SKM-1 treated with dmso at 0.1 percent for 144 hours (cell line): ENCODE measurements at regions not wholly inside any gene's neighbourhood (a gene's known extent, or its start where the extent isn't known, plus 50 kb on each side); places are given as distances from the start of the nearest gene placed in this dataset.
"Not testable (repeated sequence)": the region's sequence is repeated elsewhere in the genome, so short reads cannot be mapped to it uniquely, and the experiment has no call there.

ENCODE experiments used
- DNase-seq: peaks from one replicate; lab custom pipeline; 2025; ENCODE audit not compliant: unreplicated experiment; lab: John Stamatoyannopoulos, UW

- no peak for DNase-seq
Measured at GRCh38 chr14:51342226-51342625, 102.2 kb downstream of the TMX1 start.

- DNase-seq: no peak
Measured at GRCh38 chr14:51351997-51352396, 112.0 kb downstream of the TMX1 start.

- no peak for DNase-seq
Measured at GRCh38 chr14:51353901-51354300, 113.9 kb downstream of the TMX1 start.

- DNase-seq: no peak
Measured at GRCh38 chr14:51354846-51355245, 114.8 kb downstream of the TMX1 start.

- no peak for DNase-seq
Measured at GRCh38 chr14:51356381-51356780, 116.3 kb downstream of the TMX1 start.

- DNase-seq: no peak
Measured at GRCh38 chr14:51357250-51357649, 117.2 kb downstream of the TMX1 start.

- DNase-seq: no peak
Measured at GRCh38 chr14:51360592-51360991, 120.5 kb downstream of the TMX1 start.

- DNase-seq: no peak
Measured at GRCh38 chr14:51365241-51365965, 125.4 kb downstream of the TMX1 start.

- not testable (repeated sequence) for DNase-seq
Measured at GRCh38 chr14:51366460-51366859, 126.4 kb downstream of the TMX1 start.

GRCh38 chr14:51366866-51367599 lies 127.0 kb downstream of the TMX1 start:
- not testable (repeated sequence) for DNase-seq

- no peak for DNase-seq
Measured at GRCh38 chr14:51367600-51367931, 127.5 kb downstream of the TMX1 start.

GRCh38 chr14:51368721-51369163 lies 128.7 kb downstream of the TMX1 start:
- DNase-seq: no peak

GRCh38 chr14:51369814-51370213 lies 129.8 kb downstream of the TMX1 start:
- DNase-seq: no peak

- no peak for DNase-seq
Measured at GRCh38 chr14:51370758-51371386, 130.8 kb downstream of the TMX1 start.

- DNase-seq: not testable (repeated sequence)
Measured at GRCh38 chr14:51377186-51377585, 137.1 kb downstream of the TMX1 start.

- no peak for DNase-seq
Measured at GRCh38 chr14:51382506-51382905, 142.5 kb downstream of the TMX1 start.

- DNase-seq: no peak
Measured at GRCh38 chr14:51386411-51386810, 146.4 kb downstream of the TMX1 start.

GRCh38 chr14:51386983-51387735 lies 147.1 kb downstream of the TMX1 start:
- no peak for DNase-seq

- DNase-seq: no peak
Measured at GRCh38 chr14:51392416-51392815, 152.4 kb downstream of the TMX1 start.

GRCh38 chr14:51394384-51394783 lies 154.3 kb downstream of the TMX1 start:
- no peak for DNase-seq

- DNase-seq: no peak
Measured at GRCh38 chr14:51394804-51395203, 154.8 kb downstream of the TMX1 start.
